Stimulated activated CD4-positive, alpha-beta T cell treated with anti-CD3 and anti-CD28 coated beads, Interleukin-4, amount 100 ng/mL, for 24 hours (primary cell): ENCODE measurements at regions not wholly inside any gene's neighbourhood (a gene's known extent, or its start where the extent isn't known, plus 50 kb on each side); places are given as distances from the start of the nearest gene placed in this dataset.

ENCODE experiments used
- DNase-seq: peaks from one replicate; pipeline ENCODE4 v3.0.0-alpha.2; 2020

GRCh38 chr4:3818371-3818770 is 52.2 kb downstream of the ADRA2C start:
- DNase-seq: no peak

DNA sequence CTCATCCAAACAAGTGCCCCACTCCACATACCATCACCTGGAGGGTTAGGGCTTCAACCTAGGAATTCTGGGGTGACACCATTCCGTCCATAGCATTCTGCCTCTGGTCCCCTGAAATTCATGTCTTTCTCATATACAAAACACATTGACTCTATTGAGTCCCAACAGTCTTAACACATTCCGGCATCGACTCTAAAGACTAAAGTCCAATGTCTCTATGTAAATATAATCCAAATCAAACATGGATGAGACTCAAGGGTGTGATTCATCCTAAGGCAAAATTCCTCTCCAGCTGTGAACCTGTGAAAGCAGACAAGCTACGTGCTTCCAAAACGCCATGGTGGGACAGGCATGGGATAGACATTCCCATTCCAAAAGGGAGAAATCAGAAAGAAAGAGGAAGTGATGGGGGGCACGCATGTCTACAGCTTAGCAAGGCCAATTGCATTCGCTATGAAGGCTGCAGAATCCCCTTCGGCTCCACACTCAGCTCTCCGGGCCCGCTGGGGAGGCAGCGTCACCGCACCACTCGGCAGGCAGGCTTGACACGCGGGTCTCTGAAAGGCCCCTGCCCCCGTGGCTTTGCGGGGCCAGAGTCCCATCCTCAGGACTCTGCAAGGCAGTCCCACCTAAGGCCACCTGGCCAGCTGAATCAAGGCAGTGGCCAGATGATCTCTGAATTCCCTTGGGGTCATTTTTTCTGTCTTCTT is 53.2 kb downstream of the ADRA2C start:
- no peak for DNase-seq

- DNase-seq: no peak
These were observed 54.0 kb downstream of the ADRA2C start for GRCh38 chr4:3820016-3820805.

- DNase-seq: no peak
These were observed 54.8 kb downstream of the ADRA2C start for GRCh38 chr4:3820806-3821579.

- no peak for DNase-seq
These were observed 55.5 kb downstream of the ADRA2C start for GRCh38 chr4:3821580-3822229.

GRCh38 chr4:3822230-3822947 is 56.2 kb downstream of the ADRA2C start:
- DNase-seq: no peak

GRCh38 chr4:3823496-3824341 is 57.5 kb downstream of the ADRA2C start:
- no peak for DNase-seq

DNA sequence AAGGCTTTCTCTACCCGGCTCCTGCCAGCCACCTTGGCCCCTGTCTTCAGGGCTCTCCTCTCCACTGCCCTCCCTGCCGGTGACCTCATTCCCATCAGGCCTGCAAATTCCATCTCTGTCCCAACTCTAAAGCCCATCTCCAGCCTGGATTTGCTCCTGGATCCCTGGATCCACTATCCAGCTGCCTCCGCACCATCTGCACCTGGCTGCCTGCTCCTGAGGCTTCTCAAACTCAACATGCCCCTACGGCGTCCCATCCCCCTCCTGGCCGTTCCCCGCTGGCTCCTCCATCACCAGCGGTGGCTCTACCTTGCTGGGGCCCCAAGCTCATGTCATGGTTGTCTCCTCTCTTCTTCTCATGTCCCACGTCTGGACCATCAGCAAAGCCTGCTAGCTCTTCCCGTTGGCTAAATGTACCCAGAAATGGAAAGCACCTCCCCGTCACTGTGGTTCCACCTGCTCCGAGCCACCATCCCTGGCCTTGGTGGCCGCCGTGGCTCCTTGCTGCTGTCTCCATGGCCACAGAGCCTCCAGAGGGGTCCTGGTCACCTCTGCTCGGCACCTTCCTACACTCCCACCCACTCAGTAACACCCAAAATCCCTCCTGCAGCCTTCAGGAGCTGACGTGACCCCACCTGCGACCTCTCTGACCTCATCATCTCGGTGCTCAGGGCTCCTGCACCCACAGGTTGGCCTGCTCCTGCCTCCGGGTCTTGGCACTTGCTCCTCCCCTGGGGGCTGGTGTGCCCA is 58.5 kb downstream of the ADRA2C start:
- no peak for DNase-seq

DNA sequence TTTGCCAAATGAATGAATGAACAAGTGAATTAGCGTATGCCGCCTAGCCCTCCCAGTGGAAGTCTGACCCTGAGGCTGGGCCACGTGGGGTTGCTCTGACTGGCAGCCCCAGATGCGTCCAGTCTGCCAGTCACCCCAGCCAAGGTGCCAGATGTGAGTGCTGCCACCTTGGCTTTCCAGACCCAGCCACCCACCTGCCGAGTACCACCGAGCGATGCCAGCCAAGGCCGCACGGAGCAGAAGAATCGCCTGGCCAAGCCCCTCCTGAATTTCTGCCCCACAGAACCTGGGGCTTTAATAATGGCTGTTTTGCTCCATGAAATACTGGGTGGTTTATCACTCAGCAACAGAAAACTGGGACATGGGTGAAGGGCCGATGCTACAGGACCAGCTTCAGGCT is 59.3 kb downstream of the ADRA2C start:
- no peak for DNase-seq

DNA sequence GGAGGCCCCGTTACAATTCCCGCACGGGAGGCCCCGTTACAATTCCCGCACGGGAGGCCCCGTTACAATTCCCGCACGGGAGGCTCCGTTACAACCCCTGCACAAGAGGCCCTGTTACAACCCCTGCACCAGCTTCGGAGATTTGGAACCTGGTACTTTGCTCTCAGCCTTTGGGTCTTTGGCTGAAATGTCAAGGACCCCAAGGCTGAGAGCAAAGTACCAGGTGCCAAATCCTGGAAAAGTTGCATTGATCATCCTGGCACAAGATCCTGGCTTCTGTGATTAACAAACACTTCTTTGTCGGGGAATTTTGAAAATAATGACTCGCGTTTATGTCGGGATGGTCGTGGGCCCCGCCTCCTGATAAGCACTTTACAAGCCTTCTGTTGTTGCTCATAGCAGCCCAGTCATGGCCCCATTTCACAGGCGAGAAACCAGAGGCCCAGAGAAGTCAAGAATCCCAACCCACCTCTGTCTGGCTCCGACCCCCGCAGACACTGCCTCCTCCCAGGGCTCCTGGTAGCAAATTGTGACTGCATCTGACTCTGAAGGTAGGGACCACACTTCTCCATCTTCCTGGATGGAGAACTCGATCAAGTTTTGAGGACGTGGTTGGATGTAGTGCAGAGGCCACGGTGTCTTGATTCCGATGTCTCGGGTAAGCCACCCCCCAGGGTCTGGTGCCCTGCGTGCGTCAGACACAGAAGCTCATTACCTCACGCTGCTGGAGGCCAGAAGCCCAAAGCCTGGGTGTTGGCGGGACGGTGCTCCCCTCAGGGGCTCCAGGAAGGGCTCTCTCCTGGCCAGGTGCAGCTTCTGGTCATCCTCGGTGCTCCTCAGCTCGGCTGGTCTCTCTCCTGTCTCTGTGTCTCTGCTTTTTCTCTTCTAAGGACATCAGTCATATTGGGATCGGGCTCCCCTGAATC is 60.3 kb downstream of the ADRA2C start:
- DNase-seq: no peak

DNA sequence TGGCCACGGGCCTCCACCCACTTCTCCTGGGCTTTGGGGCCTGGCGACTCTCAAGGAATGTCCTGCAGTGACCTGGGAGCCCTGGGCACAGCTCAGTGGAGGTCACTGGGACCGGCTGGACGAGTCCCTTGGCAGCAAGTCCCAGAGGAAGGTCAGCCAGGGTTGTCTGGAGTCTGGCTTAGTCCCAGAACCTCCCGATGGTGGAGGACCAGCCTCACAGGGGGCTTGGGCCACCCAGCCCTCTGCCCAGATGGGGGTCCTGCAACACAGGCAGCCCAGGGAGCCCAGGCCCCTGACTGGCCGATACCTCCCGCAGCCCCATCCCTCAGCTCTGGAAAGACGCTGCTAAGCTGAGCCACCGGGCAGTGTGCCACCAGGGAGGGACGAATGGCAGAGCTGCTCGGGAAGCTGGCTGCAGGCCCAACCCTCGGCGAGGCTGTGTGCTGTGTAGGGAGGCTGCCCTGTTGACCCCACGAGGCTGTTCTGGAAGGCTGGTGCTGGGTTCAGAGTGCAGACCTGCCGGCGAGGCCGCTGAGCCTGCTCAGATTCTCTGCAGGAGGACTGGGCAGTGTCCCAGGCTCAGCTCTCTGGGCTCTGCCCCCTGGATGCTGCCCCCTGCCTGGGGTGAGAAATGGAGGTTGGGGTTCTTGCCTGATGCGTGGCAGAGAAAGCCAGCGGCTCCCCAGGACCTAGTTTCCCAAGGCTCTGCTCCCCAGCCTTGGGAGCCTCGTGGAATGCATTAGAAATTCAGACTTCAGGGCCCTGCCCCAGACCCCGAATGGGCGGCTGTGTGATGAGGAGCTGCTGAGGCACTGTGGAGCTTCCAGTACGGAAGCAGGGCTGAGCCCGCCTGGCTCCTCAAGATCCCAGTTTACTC is 61.7 kb downstream of the ADRA2C start:
- no peak for DNase-seq

DNA sequence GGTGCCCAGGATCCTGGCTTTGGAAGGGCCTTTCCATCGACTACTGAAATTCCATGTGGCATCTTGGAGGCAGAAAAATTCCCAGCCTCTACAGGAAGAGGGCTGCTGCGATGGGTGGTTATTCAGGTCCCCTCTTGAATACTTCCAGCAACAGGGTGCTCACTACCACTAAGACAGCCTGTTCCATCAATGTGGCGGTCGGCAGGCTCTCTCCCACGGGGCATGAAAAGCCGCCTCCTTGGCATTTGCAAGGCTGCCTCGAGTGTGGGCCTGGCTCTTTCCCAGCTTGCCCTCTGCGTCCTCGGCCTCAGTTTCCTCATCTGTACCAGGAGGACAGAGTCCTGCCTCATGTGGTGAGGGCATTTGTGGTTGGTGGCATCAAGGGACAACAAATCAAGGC is 62.4 kb downstream of the ADRA2C start:
- DNase-seq: no peak

- no peak for DNase-seq
These were observed 63.2 kb downstream of the ADRA2C start for GRCh38 chr4:3829211-3829955.

DNA sequence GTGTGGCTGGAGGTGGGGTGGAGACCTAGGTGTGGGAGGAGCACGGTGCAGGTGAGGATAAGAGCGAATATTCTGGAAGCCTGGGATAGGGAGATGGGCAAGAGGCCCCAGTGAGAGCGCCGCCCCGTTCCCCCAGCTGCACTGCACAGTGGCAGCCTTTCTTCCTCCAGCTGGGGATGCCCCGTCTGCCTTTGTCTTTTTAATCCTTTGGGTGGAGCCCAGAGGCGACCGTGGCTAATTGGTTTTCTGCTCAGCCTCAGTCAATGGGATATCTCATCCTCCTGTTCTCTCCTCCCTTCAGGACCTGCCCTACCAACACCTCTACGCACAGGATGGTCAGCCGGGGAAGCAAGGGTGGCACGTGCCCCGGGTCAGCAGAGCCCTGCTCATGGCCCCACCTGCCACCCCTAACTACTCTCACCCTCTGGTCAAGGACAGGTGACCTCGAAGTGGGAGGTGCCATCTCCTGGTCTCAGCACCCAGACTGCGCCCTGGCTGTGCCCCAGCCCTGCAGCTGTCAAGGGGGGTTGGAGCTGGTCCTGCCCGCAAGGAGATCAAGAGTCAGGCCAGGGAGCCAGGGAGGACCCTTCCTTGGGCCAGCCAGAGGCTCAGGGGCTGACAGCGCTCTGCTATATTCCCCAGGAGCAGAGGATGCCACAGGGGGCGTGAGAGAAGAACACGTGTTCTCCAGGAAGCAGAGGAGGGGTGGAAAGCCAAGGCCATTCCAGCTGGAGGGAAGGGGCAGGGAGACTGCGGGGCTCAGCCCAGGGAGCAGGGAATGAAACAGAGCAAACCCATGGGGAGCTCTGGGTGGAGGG is 64.0 kb downstream of the ADRA2C start:
- no peak for DNase-seq

DNA sequence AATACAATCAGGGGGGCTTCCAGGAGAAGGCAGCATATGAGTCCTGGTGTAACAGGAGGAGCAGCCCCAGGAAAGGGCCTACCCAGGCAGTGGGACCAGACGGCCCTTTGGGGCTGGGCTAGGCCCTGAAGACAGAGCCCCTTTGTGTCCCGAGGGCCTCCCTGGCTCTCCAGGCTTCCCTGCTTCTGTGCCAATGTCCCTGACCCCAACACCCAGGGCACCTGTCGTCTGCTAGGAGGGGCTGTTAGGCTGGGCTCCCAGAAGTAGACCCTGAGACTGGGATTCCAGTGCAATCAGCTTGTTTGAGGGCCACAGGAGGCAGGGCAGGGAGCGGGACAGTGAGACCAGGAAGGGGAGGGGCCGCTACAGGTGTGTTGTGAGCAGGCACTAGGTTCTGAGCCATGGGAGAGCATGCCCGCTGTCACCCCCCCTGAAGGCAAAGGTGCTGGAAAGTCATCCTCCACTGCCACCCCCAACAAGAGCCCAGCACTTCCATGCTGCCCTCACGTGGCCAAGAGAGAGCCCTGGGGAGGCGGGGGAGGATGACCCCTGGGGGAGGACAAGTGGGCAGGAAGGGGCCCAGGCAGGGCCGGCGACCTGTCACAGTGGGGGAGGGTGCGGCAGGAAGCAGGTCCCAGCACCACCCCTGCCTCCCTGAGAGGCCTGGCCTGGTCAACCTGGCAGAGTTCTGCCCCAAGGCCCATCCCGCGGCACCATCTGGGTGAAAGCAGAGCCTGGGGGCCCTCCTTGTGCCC is 64.8 kb downstream of the ADRA2C start:
- DNase-seq: no peak

DNA sequence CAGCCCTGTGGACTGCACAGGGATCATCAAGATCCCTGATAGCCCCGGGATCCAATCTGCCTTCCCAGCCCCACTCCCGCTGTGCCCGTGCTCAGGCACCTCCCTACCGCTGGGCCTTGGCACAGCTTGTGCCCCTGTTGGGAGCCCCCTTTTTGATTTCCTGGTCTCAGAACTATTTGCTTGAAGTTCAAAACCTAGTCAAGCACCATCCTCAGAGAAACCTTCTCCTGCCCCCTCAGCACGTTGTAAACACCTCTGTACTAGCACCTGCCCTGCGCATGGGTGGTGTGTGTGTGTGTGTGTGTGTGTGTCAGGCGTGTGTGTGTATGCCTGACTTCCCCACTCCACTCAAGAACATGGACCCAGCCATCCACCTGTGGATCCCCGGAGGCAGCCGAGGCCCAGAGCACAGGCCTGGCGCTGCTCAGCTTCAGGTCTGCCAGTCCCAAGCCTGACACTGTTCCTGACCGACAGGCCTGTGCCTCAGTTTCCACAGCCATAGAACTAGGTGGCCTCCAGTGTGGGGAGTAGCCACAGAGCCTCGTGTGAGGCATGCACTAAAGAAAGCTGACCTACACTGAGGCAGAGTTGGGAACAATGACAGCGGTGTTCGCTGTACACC is 65.5 kb downstream of the ADRA2C start:
- DNase-seq: no peak
